Glomerular visceral epithelial cell (primary cell): ENCODE measurements at regions not wholly inside any gene's neighbourhood (a gene's known extent, or its start where the extent isn't known, plus 50 kb on each side); places are given as distances from the start of the nearest gene placed in this dataset.

Source experiments
- DNase-seq: peaks from one replicate; pipeline ENCODE4 v3.0.0-alpha.2; 2016; ENCODE audit errors: extremely low spot score

GRCh38 chr6:145370559-145370958, 364.8 kb downstream of the EPM2A start:
- DNase-seq = no peak

DNA sequence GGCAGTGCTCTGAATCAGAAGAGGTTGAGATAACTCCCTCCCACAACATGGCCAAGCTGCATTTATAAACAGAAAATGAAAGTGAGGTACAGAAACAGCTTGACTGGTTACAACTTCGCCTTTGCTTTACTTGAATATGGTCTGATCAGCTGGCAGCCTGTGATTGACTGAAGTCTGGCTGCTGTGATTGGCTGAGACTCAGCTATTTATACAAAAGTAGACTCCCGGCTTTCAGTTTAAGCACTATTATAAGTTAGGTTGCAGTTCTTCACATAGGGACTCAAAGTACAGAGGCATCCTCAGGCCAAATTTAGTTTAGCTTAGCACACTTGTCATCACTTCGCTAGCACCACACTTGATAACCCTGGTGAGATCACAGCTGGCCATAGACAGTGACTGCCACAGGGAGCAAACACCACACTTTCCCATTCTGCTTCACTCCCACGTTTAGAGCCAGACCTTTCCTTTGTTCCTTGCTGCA, 362.6 kb downstream of the EPM2A start:
- DNase-seq = peak; percentile 2

- no peak for DNase-seq
Observed at GRCh38 chr6:145373826-145374225, 361.5 kb downstream of the EPM2A start.

GRCh38 chr6:145374570-145374969, 360.8 kb downstream of the EPM2A start:
- DNase-seq = no peak

GRCh38 chr6:145375502-145375901, 359.8 kb downstream of the EPM2A start:
- DNase-seq = no peak

GRCh38 chr6:145380186-145380585, 355.1 kb downstream of the EPM2A start:
- no peak for DNase-seq

GRCh38 chr6:145381941-145382340, 353.4 kb downstream of the EPM2A start:
- DNase-seq = no peak

GRCh38 chr6:145383428-145383827, 351.9 kb downstream of the EPM2A start:
- no peak for DNase-seq

DNA sequence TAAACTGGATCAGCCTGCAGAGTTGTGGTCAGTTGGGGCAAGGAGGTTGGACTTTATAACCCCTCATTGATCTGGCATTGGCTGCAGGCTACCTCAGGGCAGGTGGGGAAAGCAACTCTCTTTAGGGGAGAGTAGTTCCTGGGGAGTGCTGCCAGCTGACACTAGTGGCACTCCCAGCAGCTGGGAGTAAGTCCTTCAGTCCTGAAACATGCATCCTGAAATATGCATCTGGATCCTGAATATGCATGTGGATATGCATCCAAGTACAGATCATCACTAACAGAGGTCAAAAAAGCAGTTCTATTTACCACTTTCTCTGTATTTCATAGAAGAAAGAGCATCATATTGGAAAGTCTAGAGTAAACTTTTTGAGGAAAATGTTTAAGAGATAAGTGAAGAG, 350.8 kb downstream of the EPM2A start:
- no peak for DNase-seq

GRCh38 chr6:145396499-145396898, 338.8 kb downstream of the EPM2A start:
- no peak for DNase-seq

GRCh38 chr6:145400508-145400907, 334.8 kb downstream of the EPM2A start:
- DNase-seq = no peak

- DNase-seq = no peak
Observed at GRCh38 chr6:145405006-145405551, 330.2 kb downstream of the EPM2A start.

GRCh38 chr6:145406783-145407182, 328.5 kb downstream of the EPM2A start:
- DNase-seq = no peak

DNA sequence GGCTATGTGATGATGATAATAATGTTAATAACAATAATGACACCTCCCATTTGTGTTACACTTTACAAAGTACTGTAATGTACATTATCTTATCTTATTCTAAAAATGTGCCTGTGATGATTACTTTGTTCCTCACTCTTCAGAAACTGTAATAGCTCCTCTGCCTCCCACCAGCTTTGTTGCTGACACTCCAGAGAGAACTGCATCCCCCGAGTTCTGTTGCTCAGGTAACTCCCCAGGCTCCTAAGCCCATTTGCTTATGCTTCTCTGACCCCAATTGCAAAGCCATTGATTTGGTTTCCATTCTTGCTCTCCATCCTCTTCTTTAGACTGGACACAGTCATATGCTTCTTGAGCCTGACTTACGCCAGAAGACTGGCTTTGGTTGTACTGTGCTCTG, 319.7 kb downstream of the EPM2A start:
- no peak for DNase-seq

GRCh38 chr6:145420599-145420998, 314.7 kb downstream of the EPM2A start:
- DNase-seq = no peak

DNA sequence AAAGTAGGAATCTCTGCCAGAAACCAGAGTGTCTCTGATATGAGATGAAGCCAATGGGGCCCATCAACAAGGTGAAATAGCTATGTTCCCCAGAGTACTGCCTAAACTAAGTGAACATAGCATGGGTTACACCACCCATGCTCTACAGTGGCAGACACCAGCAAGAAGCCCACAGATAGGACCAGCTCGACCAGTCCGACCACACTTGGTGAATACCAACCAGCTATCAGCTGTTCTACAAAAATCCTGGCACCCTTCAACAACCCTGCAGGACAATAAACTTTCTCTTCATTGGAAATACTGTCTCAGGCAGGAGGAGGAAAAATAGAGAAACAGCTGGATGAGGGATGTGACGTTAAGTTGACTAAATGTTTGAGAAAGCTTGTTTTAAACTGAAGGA, 311.4 kb downstream of the EPM2A start:
- no peak for DNase-seq

DNA sequence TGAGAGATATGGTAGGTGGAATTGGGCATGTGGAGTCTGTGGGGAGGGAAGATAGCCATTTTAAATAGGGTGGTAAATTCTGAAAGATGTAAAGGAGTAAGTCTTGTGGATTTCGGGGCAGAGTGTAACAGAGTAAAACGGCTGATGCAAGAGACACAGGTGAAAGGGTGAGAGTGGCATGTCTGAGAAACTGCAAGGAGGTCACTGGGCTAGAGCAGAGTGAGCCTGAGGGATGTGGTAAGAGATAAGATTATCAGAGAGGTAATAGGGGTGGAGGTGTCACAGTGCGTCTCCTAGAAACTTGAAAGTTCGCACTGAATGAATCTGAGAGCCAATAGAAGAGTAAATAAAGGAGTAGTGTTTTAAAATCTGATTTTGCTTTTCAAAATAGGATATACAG, 308.1 kb downstream of the EPM2A start:
- DNase-seq = no peak

DNA sequence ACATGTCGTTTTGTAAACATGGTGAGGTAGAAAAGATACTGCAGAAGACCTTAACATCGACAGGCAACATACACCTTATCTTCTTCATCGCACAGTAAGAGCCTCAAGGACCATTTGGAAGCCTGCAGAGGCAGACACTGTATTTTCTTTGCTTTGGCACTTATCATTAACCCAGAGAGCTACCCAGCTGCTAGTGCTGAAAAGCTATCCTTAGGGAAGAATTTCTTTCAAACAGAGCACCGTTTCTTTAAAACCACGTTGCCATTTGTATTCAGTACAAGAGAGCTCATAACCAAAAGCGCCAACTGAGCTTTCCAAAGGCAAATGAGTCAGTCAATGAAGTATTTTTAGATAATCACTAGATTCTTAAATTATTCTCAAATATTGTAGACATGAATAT, 306.6 kb downstream of the EPM2A start:
- no peak for DNase-seq

DNA sequence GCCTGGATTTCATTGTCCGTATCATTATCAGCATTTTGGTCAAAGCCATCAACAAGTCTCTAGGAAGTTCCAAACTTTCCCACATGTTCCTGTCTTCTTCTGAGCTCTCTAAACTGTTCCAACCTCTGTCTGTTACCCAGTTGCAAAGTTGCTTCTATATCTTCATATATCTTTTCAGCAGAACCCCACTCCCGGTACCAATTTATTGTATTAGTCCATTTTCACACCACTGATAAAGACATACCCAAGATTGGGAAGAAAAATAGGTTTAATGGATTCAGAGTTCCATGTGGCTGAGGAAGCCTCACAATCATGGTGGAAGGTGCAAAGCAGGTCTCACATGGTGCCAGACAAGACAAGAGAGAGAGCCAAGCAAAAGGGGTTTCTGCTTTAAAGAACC, 293.2 kb downstream of the EPM2A start:
- no peak for DNase-seq

DNA sequence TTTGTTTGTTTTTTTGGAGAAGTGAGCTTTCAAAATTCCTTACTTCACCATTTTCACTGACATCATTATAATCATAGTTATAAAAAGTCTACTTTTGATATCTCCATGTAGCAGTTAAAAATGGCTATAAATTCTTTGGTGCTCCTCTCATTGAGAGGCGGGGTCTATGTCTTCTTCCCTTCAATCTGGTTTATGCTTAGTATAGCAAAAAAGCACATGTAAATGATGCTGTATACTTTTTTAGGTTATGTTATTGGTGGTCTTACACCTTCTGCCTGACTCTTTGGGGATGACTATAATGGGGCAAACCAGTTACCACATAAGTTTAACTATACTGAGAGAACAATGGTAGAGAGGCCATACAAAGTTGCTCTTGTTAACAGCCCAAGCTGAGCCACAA, 289.6 kb downstream of the EPM2A start:
- no peak for DNase-seq

- no peak for DNase-seq
Observed at GRCh38 chr6:145451029-145451428, 284.3 kb downstream of the EPM2A start.

- no peak for DNase-seq
Observed at GRCh38 chr6:145453376-145453775, 281.9 kb downstream of the EPM2A start.

DNA sequence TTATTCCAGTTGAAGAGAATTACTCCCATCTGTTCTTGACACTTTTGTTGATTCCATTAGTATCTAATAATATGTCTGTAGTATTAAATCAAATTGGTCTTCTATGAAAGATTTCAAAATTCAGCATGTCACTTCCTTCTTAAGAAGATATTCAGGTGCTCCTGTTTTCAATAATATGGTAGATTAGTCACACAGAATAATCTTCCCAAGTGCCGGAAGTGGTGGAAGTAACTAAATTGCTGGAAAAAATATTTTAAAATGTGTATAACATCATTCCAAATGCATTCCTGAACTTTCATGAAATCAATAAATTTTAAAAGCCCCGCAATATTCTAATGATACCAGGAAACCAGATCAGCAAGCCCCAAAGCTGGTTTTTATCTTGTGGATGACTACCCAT, 281.3 kb downstream of the EPM2A start:
- no peak for DNase-seq

DNA sequence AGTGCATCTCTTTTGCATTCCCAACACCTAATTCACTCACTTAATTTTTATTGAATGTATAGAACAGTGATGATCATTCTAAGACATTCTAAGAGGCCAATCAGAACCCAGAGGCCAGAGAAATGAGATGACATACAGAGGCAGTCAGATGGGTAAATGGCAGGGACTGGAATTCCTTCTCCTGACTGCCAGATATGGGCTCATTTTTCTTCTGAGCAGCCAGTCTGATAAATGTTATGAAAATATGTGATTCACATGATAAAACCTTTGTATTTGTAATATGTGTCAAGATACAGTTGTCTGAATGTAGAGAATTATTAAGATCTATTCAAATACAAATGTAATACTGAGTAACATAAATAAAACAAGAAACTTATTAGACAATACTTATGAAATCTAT, 277.8 kb downstream of the EPM2A start:
- DNase-seq = no peak
